HG02642 (cell line): ENCODE measurements at regions not wholly inside any gene's neighbourhood (a gene's known extent, or its start where the extent isn't known, plus 50 kb on each side); places are given as distances from the start of the nearest gene placed in this dataset.
"Not testable (repeated sequence)": the region's sequence is repeated elsewhere in the genome, so short reads cannot be mapped to it uniquely, and the experiment has no call there.

Experiments
- ATAC-seq: cut with Tn5 transposase; IDR thresholded peaks from one replicate; pipeline ENCODE4 v1.9.1; 2021; ENCODE audit warnings: mild to moderate bottlenecking; ENCODE audit not compliant: unreplicated experiment, poor library complexity

DNA sequence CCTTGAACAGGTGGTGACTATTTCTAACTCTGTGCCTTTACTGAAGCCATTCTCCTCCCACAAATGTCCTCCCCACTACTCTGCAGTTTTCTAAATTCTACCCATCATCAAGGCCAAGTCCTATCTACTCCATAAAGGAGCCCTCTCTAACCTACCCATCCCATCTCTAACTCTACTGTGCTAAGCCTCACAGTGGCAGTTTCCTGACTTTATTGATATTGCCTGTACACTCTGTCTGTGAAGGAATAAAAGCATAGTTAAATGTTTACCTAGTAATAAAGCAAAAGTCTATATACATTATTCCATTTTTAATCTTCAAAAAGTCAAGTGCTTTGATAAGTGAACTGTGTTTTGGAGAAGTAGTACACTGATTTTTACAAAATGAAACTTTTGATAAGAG is 178.4 kb upstream of the HMCN1 start:
- no peak for ATAC-seq

DNA sequence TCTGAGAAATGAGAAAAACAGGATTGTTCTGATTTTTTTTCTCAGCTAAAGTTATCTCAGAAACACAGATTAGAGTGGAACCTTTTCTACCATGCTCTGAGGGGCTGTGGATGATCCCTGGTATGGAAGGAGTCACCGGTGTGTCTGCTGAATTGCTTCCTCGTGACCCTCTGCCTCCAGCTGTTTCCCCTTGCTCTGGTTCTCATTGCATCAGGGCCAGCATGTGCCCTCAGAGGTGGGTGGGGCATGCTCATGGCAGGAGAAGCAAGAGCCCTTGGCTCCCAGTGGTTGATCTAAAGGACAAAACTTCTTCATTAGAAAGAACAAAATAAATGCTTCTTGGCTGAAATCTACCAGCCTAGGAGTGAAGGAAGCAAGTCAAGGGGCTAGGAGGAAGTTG is 183.2 kb upstream of the HMCN1 start:
- ATAC-seq, result no peak

DNA sequence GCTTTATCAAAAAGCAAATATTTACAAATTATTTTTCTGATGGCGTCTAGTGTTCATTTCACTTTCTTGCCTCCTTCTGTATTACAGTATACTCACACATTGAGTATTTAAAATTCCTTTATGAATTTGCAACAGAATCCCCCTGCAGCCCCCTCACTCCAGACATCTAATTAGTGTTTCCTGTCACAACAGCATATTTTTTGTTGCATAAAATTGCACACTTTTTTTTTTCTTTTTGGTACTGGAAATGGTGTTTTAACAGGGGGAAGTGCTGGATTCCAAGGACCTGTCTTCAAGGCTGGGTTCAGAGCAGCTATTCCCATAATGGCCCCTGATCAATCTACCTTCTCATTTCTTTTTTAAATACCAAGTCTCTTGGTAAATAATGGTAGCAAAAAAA is 184.3 kb upstream of the HMCN1 start:
- no peak for ATAC-seq

- no peak for ATAC-seq
Observed at GRCh38 chr1:185546029-185546428, 188.2 kb upstream of the HMCN1 start.

DNA sequence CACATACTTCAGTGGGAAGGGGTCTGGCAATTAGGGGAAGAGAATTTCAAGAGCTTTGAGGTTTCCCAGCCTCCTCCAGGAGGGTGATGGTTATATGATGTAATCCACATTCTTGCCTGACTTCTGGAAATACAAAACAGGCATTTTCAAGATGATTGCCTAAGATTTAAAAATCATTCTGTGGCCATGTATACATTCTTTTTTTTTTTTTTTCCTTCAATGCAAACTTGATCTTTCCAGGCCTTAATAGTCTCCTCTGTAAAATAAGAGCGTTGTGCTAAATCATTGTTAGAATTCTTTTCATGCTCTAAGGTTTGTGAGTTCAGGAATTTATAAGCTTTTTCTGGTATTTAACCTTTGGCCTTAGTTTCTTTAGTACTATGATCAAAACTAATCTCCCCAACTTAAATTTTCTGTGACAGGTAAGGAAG is 192.3 kb upstream of the HMCN1 start:
- ATAC-seq, result no peak

DNA sequence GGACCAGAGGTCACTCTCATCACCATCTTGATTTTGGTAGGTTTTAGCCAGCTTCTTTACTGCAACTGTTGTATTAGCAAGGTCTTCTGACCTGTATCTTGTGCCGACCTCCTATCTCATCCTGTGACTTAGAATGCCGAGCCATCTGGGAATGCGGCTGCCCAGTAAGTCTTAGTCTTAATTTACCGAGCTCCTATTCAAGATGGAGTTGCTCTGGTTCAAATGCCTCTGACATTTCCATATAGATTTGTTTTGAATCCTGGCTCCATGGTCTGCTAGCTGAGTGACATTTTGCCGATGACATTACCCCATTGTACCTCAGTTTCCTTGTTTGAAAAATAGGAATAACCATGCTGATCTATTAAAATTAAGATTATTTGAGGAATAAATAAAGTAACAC is 193.9 kb upstream of the HMCN1 start:
- ATAC-seq, result no peak

- ATAC-seq, result no peak
Observed at GRCh38 chr1:185539277-185539943, 194.8 kb upstream of the HMCN1 start.

- ATAC-seq, result not testable (repeated sequence)
Observed at GRCh38 chr1:185538309-185538898, 195.8 kb upstream of the HMCN1 start.

DNA sequence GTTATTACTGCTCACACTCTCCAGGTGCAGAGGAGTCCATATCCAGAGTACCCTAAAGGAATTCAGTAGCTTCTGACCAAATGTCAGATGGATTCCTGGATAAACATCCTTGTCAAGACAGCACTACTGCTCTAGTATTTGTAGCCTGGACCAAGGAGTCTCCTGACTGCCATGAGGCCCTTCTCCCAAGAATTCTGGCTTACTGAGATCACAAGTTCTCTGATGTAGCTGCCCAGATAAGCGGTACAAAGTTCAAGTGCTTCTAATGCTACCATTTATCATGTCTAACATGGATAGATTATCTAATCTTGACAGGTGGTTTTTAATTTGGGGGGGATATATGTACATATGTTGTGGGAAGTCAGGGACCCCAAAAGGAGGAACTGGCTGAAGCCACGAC is 196.6 kb upstream of the HMCN1 start:
- ATAC-seq, result no peak

GRCh38 chr1:185536165-185536920 is 197.8 kb upstream of the HMCN1 start:
- no peak for ATAC-seq

DNA sequence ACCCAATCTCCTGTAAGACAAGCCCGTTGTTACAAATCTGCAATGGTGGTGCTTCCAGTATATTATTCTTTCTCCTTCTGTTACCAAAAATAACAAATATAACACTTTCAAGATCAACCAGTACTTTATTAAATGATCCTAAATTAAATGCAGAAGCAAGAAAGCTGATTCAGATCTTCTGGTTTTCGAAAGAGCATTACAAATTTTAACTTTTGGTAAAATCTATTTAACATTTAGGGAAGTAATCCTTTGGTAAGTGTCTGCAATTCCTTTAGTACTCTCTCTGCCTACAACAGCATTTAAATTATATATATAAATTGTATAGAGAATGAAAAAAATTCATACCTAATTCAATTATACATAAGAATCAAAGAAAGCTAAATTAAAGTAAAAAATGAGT is 198.6 kb upstream of the HMCN1 start:
- no peak for ATAC-seq

DNA sequence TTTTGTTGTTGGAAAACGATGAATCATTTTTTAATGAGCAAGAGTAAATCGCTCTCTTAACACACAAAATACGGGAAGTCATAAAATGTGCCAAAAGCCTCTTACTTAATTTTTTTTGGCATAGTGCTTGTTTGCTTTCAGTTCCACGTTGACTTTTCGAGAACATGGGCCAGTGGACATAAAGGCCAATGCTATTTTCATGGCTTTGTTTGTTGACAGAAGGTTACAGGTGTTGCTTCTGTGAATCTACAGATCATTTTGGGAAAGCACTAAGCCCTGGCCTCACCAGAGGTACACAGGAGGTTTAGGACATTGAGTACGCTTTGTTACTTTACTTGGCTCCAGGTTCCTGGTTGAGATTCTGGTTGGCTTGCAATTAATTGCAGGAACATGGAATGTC is 199.4 kb upstream of the HMCN1 start:
- no peak for ATAC-seq

DNA sequence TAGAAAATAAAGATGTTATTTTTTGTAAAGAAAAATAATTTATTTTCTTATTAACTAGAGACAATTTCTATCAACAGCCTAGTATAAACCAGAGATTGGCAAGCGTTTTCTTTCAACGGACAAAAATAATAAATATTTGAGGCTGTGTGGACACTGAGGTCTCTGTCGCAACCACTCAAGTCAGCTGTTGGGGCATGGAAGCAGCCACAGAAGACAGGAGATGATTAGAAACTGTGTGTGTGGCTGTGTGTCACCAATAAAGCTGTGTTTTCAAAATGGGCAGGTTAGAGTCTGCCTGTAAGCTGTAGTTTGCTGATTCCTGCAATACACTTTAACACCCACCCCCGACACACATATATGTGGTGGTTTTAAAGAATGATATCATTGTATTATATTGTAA is 200.6 kb upstream of the HMCN1 start:
- ATAC-seq, result no peak

- ATAC-seq, result no peak
Observed at GRCh38 chr1:185532856-185533255, 201.3 kb upstream of the HMCN1 start.

DNA sequence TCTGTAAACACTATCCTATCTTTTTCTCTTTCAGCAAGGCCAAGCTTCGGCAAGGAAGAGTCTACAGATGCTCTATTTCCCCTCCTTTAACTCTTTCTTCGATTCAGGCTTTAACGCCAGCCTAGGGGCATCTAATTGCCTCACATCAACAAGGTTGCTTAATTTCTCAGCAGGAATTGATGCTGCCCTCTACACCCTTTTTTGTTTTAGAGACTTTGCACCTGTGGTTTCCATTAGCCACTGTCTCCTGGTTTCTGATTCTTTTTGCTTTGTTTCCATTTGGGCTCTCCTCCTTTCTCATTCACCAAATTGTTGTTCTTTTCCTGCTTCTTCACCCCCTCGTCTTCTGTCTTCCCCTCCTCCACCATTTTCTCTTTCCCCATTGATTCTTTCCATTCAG is 202.4 kb upstream of the HMCN1 start:
- no peak for ATAC-seq

- ATAC-seq, result no peak
Observed at GRCh38 chr1:185530215-185530614, 204.0 kb upstream of the HMCN1 start.

GRCh38 chr1:185529673-185530072 is 204.5 kb upstream of the HMCN1 start:
- no peak for ATAC-seq

DNA sequence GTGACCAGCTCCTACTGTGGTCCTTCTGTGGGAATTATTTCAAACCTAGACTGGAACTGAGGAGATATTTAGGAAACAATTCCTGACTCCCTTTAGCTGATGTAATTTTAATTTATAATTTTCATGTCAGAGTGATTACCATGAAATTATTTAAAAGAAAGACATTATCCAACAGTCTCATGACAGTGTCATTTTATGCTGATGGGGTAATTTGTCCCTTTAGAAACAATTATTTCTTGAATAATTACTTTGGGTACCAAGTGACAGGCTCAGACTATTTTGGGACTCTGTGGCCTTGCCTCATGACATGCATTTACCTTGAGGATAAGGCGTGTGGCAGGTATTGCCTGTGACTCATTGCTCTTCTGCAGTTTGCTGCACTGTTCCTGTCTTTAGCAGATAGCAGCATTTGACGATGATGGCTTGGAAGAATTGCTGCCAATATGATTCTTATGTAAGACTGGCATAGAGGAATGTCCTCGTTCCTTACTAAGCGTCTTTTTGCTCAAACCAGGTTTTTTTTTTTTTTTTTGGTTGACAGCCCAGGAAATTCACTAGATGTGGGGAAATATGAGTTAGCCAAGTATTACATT is 206.0 kb upstream of the HMCN1 start:
- no peak for ATAC-seq

- ATAC-seq, result peak; percentile 100
Observed at GRCh38 chr1:185526344-185527307, 207.6 kb upstream of the HMCN1 start.
